Body of pancreas (tissue), 4 donors: ENCODE measurements at regions not wholly inside any gene's neighbourhood (a gene's known extent, or its start where the extent isn't known, plus 50 kb on each side); places are given as distances from the start of the nearest gene placed in this dataset.

Source experiments
- CTCF ChIP-seq, 7 experiments: fragments of 450-650 bp in 4 of 7; fragments of 200-600 bp in 3 of 7; sonication (generic) in 3 of 7; IDR thresholded peaks; one replicate each; pipeline ENCODE4 v1.5.1; 2016 to 2019; ENCODE audit warnings: antibody characterized with exemption in 7 of 7
- POLR2A ChIP-seq, 3 donors: fragments of 450-650 bp; IDR thresholded peaks; one replicate each; pipeline ENCODE4 v1.6.1; 2016; ENCODE audit warnings: antibody characterized with exemption in 3 of 3, mild to moderate bottlenecking in 2 of 3

- TF ChIP-seq POLR2A (IDR thresholded peaks at IDR 0.05) = no peak
- TF ChIP-seq CTCF (IDR thresholded peaks at IDR 0.05) = no peak
Measured at GRCh38 chr7:93736668-93737369, 153.7 kb downstream of the TFPI2 start.
